Putamen (tissue), 1 donor: ENCODE measurements at regions not wholly inside any gene's neighbourhood (a gene's known extent, or its start where the extent isn't known, plus 50 kb on each side); places are given as distances from the start of the nearest gene placed in this dataset.
"Not testable (repeated sequence)": the region's sequence is repeated elsewhere in the genome, so short reads cannot be mapped to it uniquely, and the experiment has no call there.

Experiments
- DNase-seq: peaks from one replicate; pipeline ENCODE4 v3.0.0-alpha.2; 2016; ENCODE audit warnings: low spot score

GRCh38 chr3:145176907-145177306 is 984.1 kb downstream of the PLOD2 start:
- no peak for DNase-seq

GRCh38 chr3:145177828-145178227 is 983.2 kb downstream of the PLOD2 start:
- DNase-seq: no peak

GRCh38 chr3:145182196-145182911 is 978.6 kb downstream of the PLOD2 start:
- no peak for DNase-seq

GRCh38 chr3:145183261-145183660 is 977.7 kb downstream of the PLOD2 start:
- no peak for DNase-seq

GRCh38 chr3:145188079-145188770 is 972.8 kb downstream of the PLOD2 start:
- no peak for DNase-seq

GRCh38 chr3:145190138-145190537 is 970.8 kb downstream of the PLOD2 start:
- no peak for DNase-seq

GRCh38 chr3:145190761-145191160 is 970.2 kb downstream of the PLOD2 start:
- no peak for DNase-seq

GRCh38 chr3:145191543-145191942 is 969.4 kb downstream of the PLOD2 start:
- DNase-seq: no peak

- DNase-seq: no peak
Measured at GRCh38 chr3:145197051-145197820, 963.7 kb downstream of the PLOD2 start.

GRCh38 chr3:145197821-145198220 is 963.2 kb downstream of the PLOD2 start:
- DNase-seq: no peak

GRCh38 chr3:145209561-145209960 is 951.4 kb downstream of the PLOD2 start:
- DNase-seq: no peak

GRCh38 chr3:145219355-145220235 is 941.4 kb downstream of the PLOD2 start:
- no peak for DNase-seq

GRCh38 chr3:145224886-145225285 is 936.1 kb downstream of the PLOD2 start:
- no peak for DNase-seq

GRCh38 chr3:145243875-145244274 is 917.1 kb downstream of the PLOD2 start:
- no peak for DNase-seq

GRCh38 chr3:145244327-145244726 is 916.7 kb downstream of the PLOD2 start:
- DNase-seq: no peak

GRCh38 chr3:145246291-145246690 is 914.7 kb downstream of the PLOD2 start:
- DNase-seq: no peak

- no peak for DNase-seq
Measured at GRCh38 chr3:145248928-145249327, 912.1 kb downstream of the PLOD2 start.

- no peak for DNase-seq
Measured at GRCh38 chr3:145251311-145251710, 909.7 kb downstream of the PLOD2 start.

- not testable (repeated sequence) for DNase-seq
Measured at GRCh38 chr3:145257967-145258366, 903.0 kb downstream of the PLOD2 start.

GRCh38 chr3:145259166-145259880 is 901.7 kb downstream of the PLOD2 start:
- no peak for DNase-seq

- DNase-seq: not testable (repeated sequence)
Measured at GRCh38 chr3:145263458-145263857, 897.5 kb downstream of the PLOD2 start.
